ENCODE measurements at regions not wholly inside any gene's neighbourhood (a gene's known extent, or its start where the extent isn't known, plus 50 kb on each side); places are given as distances from the start of the nearest gene placed in this dataset.

DNA sequence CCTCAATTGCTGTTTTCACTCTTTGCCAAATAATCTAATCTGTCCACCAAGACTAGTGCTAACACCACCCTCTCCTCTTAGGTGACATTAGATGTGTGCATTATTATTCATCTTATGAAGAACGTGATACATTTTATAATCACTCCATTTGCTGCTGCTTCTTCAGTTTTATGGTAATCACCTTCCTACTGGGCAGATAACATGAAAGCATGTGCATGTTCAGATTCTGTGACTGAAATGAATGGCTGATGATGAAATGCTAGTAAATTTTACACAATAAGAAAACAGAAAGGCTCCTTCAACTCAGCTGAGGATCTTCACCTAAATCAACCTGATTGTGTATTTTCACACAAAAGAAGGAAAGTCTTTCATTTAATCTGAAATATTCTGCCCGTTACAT is 577.6 kb downstream of the CSNK1G3 start:
- DNase-seq, result no peak

DNA sequence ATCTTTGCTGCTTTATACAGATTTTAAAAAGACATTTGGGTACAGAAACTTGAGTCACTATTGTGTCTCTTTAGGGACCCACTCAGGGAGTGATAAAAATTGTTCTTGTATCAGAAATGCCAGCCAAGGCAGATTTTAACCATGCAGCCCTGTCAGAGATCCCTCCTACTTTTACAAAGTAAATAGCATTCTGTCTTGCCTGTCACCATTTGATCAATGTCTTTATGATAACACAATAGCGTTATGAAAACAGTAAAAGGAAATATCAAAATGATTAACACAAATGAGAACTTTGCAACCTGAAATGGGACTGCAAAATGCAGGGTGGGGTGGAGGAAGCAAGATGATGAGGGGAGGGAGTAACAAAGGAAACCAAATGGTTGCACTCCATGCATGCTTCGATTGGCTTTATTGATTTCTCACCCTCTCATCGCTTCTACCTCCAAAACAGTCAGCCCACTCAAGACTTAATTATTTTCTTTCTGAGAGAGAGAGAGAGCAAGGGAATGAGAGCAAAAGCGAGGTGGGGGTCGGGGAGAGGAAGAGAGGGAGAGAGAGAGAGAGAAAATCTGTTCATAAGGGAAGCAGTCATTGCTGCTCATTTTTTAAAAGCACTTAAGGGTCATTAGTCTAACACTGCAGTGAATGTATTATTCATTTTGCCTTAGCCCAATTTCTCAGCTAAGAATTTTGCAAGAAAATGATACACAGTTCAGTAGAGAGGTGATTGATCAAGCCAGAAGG is 576.5 kb downstream of the CSNK1G3 start:
- no peak for DNase-seq

DNA sequence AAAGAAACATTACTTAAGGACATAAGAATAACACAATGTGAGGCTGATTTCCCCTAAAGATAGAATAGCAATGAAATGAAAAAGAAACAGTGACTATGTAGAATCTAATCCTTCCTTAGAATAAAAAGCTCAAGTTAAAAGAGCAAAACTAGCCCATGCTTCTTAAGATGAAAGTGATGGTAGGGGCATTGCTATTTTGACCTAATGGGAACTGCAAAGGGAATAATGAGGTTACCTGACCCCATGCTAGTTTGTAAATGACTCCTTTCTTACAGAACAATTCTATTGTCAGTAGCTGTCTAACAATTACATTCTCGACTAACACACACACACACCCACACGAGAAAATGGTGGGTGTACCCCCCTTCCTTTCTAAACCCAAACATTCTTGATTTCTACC is 575.8 kb downstream of the CSNK1G3 start:
- no peak for DNase-seq

DNA sequence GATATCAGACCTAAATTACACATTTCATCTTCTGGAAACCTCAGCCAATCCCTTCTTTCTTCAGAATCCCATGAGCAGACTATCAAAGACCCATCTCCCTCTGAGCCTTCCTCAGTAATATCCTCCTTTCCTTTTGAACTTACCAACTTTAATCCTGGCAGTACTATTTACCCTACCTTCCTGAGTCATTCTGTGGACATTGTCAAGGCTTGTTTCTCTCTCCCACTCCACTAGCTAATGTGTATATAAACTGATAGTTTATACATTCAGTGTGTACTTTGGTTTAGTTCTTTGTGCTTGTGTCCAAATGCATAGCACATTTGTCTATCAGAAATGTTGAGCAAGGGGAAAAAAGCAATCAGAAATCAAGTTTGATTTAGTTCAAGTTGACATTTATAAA is 568.3 kb downstream of the CSNK1G3 start:
- no peak for DNase-seq

DNA sequence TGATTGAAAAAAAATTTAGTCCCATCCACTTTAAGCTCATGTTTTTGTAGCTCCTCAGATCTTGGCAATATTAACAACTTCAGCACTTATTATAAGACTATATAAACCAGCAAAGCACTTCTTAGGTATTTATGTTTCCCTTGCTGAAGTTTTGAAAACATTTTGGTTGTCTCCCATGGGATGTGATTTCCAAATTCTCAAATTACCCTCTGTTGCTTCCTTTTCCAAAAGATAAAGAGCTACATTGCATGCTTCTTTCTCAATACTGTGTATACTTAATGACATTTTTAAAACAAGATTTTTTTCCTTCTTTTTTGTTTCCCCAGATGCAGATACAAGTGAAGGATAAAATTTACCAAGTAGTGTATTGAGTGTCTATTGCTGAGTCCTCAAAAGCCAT is 567.1 kb downstream of the CSNK1G3 start:
- DNase-seq, result no peak

DNA sequence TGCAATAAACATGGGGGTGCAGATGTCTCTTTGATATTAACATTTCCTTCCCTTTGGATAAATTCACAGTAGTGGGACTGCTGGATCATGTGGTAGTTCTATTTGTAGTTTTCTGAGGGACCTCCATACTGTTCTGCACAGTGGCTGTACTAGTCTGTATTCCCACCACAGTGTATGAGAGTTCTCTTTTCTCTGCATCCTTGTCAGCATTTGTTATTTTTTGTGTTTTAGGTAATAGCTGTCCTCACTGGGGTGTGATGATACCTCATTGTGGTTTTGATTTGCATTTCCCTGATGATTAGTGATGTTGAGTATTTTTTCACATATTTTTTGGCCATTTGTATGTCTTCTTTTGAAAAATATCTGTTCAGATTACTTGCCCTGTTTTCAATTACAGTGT is 562.5 kb downstream of the CSNK1G3 start:
- DNase-seq, result no peak

DNA sequence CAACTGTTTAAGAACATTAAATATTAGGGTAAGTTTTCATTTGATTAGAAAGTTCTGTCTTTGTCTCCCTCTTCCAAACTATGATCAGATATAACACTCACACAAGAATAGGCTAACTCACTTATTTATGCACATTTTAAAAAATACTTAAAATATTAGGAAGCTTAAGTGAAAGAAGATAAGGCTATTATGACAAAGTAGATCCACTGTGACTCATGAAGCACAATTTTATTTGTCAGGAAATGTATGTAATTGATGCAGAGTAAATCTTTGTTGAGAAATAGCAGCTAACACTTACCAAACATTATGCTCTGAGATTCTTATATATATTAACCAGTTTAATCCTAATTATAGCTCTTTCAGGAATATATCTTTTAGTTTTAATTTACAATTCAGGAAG is 560.6 kb downstream of the CSNK1G3 start:
- DNase-seq, result no peak

DNA sequence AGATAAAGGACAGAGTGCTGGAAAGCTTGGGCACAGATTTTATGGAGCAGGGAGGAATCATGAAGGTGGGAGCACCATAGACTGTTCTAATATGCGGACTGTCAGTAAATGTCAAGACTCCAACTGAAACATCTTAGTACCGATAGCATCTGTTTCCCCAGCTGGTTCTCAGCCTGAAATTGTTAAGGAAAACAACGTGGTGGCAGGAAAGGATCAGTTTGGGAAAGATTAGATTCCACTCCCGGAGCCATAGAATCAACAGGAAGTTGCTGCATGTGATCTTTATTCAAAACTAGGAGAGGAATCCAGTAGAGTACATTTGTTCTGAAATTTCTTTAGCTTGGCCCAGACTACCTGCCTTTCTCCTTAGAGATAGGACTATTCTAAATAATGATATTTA is 559.1 kb downstream of the CSNK1G3 start:
- DNase-seq, result no peak

DNA sequence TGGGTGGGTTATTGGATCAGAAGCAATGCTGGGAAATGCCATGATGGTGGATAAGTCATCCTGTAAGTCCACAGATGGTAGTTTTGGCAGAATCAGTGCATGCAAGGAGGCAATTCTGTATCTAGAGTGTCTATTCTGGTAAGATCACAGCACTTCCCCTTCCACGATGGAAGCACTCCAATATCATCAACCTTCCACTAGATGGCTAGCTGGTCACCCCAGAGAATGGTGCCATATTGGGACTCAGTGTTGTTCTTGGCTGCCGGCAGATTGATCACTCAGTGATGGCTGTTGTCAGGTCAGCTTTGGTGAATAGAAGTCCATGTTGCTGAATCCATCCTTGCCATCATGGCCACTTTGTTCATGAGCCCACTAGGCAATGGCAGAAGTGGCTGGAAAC is 553.5 kb downstream of the CSNK1G3 start:
- DNase-seq, result no peak

DNA sequence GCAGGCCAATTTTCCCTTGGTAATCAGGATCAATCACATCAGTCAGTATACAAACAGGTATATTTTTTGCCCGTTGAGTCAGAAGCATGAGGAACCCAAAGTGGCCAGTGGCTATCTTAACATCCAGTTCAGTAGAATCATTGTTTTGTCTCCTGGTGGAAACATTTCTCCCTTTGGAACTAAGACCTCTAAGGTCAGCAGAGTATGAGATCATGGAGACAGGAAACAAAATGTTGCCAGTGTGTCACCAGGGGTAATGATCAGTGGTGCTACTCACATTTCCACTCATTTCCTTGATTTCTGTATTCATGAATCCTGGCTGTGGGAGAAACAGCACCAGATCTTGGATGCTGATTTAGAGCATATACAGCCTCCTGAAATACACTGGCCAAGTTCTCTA is 553.0 kb downstream of the CSNK1G3 start:
- DNase-seq, result no peak

DNA sequence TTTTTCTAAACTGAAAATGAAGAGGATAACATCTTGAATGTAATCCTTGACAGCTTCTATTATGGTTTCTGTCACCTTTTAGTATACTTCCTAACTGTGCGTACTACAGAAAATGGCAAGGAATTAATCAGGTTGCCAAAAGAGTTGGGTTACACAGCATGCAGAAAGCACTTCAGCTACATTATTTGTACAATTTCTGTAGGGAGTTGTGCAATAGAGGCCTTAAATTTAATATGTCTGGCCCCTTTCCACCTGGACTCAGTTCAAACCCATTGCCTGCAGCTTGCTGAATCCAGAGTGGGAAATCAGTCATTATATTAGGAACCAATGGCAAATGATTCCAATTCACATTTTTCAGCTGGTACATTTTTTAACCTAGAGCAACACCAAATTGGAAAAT is 549.7 kb downstream of the CSNK1G3 start:
- no peak for DNase-seq

DNA sequence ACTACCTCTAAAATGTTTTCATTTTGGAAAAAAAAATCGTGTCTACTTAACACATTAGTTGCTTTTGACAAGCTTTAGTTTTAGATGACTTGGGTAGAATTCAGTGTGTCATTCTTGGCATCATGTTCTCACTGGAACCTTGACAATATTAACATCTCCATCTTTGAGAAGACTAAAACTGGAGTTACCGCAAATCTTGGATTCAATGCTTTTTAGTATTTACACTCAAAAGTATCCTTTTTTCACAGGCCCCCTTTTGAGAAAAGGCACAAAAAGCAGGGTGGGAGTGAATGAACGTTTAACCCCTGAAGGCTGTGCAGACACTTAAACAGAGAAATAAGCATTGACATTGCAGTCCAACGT is 549.1 kb downstream of the CSNK1G3 start:
- DNase-seq, result no peak

DNA sequence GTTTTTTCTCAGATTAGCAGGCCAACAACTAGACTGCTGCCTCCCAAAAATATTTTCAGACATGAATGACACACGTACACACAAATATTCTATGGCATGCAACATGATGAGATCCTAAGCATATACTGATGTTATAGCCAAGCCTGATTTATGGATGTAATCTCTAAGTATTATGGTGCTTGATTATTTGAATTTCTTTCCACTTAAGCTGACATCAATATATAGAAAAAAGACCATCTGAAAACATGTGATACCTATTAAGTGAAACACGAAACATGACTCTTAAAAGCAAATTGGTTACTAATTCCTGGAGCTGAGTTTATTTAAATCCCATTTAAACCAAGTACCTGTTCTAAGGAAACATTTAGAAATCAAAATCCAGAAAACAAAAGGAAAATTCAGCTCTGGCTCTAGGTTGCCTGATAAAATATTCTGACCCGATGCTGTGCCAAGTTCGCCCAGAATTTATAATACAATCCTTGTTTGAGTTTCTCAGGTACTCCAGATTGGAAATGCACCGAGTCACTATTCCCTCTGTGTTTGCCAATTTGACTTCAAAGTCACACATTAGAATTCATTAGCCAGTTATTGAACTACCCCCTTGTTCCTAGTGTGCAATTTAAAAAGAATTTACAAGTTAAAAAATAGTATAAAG is 548.6 kb downstream of the CSNK1G3 start:
- DNase-seq, result no peak

DNA sequence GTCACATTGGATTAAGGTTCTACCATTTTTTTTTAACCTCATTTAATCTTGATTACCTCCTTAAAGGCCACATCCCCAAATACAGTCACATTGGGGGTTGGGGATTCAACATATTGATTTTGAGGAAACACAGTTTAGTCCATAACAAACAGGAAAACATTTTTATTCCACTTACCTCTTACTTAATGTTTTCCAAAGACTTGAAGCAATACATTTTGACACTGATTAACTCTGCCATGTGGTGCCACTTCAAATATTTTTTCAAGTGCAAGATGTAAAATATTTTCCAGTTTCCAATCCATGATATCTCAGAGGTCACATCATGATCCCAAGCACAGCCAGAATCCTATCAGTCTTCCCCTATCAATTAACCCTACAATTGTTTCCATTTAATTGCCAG is 548.0 kb downstream of the CSNK1G3 start:
- DNase-seq, result no peak

DNA sequence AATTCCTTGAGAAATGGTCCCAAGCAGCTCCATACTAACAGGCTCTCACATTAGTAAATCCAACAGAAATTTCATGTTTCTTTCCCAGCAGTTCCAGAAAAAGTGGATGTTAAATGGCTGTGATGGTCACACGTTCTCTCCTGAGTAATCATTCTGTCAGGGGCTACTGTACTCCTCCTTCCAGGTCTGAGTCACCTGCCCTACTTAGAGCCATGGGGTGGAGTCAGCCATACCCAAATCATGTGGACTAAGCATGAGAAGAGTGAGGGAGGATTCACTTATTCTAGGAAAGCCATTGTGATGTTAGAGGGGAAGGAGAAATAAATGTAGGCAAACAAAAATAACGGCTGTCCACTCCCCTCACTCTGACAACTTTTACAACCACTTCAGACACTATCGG is 547.2 kb downstream of the CSNK1G3 start:
- DNase-seq, result no peak

DNA sequence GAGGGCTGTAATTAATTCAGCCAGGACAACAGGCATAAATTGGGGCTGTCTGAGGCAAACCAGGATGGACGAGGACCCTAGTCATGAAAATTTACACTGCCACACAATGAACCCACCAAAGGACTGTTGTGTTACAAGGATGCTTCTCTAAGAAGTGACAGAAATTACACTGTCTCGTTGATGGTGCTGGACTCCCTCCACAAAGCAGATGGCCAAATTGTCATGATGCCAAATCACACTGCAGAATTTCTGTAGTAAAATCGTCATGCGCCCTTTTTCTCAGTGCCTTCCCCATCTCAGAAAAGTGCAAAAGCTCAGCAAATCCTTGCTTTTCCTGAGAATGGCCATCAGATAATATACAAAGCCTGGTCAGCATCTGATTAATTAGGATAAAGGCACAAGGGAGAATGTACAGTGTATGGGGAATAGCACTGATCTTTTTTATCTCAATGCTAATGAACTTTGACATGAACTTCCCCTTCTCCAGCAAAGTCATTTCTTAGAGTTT is 545.8 kb downstream of the CSNK1G3 start:
- DNase-seq, result no peak

DNA sequence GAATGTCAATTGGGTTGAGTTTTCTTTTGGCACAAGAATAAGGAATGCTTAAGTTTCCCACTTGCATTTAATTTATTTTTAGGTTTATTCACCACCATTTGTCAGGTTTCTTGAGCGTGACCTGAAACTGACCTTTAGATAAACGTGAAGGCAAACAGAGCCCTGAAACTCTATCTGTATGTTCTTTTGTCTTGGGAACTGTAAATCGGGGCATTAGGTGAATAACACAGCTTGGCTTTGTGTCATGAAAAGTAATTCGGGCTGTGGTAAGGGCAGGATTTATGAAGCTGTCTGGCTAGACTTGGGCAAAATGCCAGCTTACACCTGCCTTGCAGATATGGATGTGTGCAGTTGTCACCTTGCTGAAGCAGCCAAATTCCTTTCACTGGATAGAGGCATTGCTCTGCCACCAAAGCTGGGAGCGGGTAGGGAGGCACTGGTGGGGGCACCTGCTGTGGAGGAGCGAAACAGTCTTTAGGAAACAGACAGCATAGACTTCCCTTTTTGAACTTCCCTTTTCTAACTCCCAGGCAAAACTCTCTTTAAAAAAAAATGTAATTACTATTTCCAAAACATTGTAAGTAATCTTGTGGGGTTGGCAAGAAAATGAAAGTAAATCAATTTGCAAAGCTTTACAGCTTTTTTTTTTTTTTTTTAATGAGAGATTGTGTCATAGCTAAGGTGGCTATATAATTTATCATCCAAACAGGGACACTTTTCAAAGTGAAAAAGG is 545.2 kb downstream of the CSNK1G3 start:
- DNase-seq, result peak in 1 of 2 donors; percentile 33

DNA sequence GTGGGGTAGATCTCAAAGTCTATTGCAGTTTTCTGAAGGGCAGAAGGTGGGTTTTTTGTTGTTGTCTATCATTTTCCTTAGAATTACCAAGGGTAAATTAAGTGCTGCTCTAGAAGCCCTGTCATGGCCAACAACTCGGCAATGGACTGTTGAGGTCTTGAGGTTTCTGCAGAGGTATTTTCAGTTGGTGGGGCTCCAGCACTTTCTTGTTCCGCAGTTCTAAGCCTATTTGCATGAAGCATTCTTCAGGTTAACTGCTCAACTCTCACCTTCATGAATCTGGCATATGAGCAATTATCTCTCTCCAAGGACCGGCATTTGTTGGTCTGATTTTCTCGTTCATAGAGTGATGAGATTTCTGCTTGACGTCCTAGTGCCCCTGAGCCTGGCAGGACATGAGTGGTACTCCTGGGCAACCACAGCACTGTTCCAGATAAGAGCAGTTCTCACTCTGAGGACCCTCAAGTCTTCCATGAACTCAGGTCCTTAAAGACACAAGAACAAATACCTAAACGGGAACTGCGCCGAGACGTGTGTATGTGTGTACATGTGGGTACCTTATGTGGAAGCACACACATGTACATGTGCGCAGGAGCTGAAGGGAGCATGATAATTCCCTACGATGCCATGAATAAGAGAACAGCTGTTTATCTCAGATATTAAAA is 544.5 kb downstream of the CSNK1G3 start:
- DNase-seq, result peak in 1 of 2 donors; percentile 15

DNA sequence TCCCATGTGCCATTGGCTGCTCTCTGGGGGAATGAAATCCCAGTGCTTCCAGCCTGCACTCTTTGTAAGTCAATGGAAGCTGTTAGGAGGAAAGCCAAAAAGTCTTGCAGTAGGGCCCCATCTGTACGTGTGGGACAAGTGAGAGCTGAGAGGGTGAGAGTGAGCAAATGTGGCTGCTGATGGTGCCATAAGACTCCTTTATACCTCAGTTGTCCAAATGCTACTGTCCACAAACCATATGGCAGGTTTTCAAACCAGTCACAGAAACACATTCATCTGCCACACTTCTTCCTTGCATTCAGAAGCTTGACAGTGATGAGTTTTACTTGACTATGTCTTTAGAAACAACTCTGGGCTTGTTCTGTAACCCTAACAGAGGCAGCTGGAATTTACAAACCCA is 543.8 kb downstream of the CSNK1G3 start:
- DNase-seq, result no peak

DNA sequence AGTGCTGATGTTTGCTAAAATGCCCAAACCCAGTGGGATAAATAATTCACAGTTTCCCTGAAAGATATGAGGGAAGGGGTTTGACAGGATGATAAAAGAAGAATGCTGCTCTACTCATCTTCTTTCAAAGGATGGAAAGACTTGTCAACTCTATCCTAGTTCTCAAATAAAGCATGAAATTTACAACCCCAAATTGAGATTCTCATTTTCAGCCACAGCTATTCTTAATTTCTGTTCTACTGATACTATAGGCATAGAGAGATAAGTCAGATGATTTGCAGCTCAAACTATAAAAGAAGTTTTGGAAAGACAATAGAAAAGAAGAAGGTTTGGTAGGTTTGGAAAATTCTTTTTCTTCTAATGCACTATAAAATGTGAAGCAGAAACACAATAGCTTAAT is 542.6 kb downstream of the CSNK1G3 start:
- no peak for DNase-seq

DNA sequence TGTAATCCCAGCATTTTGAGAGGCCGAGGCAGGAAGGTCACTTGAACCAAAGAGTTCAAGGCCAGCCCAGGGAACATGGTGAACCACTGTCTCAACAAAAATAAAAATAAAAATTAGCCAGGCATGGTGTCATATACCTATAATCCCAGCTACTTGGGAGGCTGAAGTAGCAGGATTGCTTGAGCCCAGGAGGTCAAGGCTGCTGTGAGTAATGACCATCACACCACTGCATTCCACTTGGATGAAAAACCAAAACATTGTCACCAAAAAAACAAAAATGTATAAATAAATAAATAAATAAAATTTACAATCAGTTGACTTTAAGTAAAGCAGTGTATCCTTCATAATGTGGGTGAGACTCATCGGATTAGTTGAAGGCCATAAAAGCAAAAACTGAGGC is 541.4 kb downstream of the CSNK1G3 start:
- DNase-seq, result no peak

DNA sequence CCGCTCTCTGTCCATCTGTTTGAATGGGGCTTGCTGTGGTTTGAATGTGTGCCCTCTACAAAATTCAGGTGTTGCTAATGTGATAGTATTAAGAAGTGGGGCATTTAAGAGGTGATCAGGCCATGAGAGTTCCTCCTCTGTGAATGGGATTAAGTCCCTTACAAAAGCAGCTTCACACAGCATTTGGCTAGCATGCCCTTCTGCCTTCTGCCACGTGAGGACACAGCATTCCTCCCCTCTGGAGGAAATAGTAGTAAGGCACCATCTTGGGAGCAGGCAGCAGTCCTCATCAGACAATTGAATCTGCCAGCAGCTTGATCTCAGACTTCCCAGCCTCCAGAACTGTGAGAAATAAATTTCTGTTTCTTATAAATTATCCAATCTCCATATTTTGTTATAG is 540.2 kb downstream of the CSNK1G3 start:
- DNase-seq, result no peak

DNA sequence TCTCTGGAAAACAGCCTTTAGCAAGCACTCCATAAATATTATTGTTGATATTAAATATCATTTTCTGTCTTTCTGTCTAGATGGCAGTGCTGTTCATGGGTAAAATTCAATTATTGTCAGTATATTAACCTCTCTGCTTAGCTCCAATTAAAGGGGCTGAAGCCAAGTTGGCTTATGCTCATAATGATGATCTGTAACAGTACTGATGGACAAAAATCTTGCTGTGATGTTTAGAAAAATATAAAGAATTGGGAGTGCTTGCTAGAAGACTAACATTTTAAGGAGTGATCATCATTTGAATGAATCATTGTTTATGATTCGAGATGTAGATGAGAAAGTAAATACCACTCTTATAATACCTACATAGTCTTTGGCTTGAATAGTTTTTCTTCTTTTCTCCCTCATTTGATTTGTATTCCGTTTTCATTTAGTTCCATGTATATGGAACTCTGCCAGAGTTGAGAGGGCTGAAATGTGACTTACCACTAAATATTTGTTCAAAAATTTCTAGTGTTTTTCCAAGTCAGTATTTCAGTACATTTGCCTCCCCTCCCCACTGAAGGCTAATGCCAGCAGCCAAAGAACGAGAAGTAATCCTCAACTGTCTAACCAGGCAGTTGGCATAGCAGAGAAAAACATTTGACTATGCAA is 538.3 kb downstream of the CSNK1G3 start:
- DNase-seq, result no peak

Measured in CD4-positive, alpha-beta T cell treated with Interleukin-4 for 1 hour (primary cell).